B cell (primary cell): ENCODE measurements at regions not wholly inside any gene's neighbourhood (a gene's known extent, or its start where the extent isn't known, plus 50 kb on each side); places are given as distances from the start of the nearest gene placed in this dataset.

Experiments used
- CTCF ChIP-seq: fragments of 200-600 bp; IDR thresholded peaks from one replicate; pipeline ENCODE4 v1.8.0; 2022; ENCODE audit warnings: antibody characterized with exemption, mild to moderate bottlenecking
- EZH2 ChIP-seq: IDR thresholded peaks from 2 replicates; pipeline ENCODE4 v1.6.1; 2012; ENCODE audit warnings: borderline replicate concordance, low read depth, mild to moderate bottlenecking, moderate library complexity, low read length; ENCODE audit not compliant: insufficient read depth, poor library complexity, severe bottlenecking

DNA sequence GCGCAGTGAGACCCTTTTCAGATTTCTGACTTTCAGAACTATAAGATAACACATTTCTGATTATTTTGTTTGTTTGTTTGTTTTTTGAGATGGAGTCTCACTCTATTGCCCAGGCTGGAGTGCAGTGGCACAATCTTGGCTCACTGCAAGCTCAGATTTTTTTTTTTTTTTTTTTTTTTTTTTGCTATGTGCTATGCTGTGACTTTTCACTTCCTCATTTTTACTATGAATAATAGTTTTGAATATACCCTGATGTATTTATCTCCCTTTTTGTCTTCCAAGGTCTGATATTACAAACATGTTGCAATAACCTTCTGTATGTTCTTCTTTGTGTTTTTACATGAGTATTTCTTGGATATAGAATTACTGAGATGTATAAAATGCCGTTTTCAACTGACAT is 658.7 kb upstream of the SEL1L start:
- no peak for TF ChIP-seq CTCF
- no peak for TF ChIP-seq EZH2
